ENCODE measurements at regions not wholly inside any gene's neighbourhood (a gene's known extent, or its start where the extent isn't known, plus 50 kb on each side); places are given as distances from the start of the nearest gene placed in this dataset.

DNA sequence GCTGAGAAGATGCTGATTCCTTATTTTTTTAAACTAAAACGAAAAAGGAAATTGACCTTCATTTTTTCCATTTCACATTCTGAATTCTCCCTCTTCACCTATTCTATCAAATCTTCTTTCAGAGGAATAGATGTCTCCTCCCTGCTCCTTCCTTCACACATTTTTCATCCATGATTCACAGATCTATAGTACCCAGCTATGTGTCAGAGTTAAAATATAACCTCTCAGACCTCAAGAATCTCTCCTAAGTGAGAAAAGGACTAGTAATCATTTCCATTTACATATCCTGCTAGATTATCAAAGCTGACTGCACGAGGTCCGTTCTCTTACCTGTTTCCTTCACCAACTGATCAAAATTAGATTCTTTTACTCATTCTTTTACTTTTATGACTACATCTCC, 1297.6 kb upstream of the ALCAM start:
- no peak for TF ChIP-seq ZNF274 (IDR thresholded peaks at IDR 0.05; ENCODE audit: low read depth, low read length)
- TF ChIP-seq YY1 (IDR thresholded peaks at IDR 0.05; ENCODE audit: insufficient read depth, insufficient read length) = no peak
- TF ChIP-seq SUZ12 (IDR thresholded peaks at IDR 0.05; ENCODE audit: extremely low read depth, insufficient read depth, insufficient read length) = no peak
